Urinary bladder (tissue), 3 donors: ENCODE measurements at regions not wholly inside any gene's neighbourhood (a gene's known extent, or its start where the extent isn't known, plus 50 kb on each side); places are given as distances from the start of the nearest gene placed in this dataset.
"Not testable (repeated sequence)": the region's sequence is repeated elsewhere in the genome, so short reads cannot be mapped to it uniquely, and the experiment has no call there.

ENCODE experiments used
- DNase-seq: peaks from one replicate; pipeline ENCODE4 v3.0.0-alpha.2; 2015; ENCODE audit errors: extremely low spot score
- H3K27ac ChIP-seq: one replicate; pipeline ENCODE4 v1.5.1; 2013; ENCODE audit warnings: low read depth, mild to moderate bottlenecking, moderate library complexity
- H3K36me3 ChIP-seq: one replicate; pipeline ENCODE4 v1.6.1; 2013; ENCODE audit warnings: mild to moderate bottlenecking, moderate library complexity; ENCODE audit not compliant: insufficient read depth
- H3K4me1 ChIP-seq: one replicate; pipeline ENCODE4 v1.6.1; 2013; ENCODE audit warnings: mild to moderate bottlenecking, moderate library complexity; ENCODE audit not compliant: insufficient read depth
- H3K4me3 ChIP-seq: one replicate; pipeline ENCODE4 v1.5.1; 2013; ENCODE audit warnings: low read depth, low read length
- WGBS: extraction: QIAGEN DNeasy Blood & Tissue Kit; methylation state at CpG from one replicate; pipeline ENCODE4 v1.1.7; 2013; 5-methylcytosine and 5-hydroxymethylcytosine counted together
- donor health status: healthy with polysubstance abuse.
- donor health status: healthy.

GRCh38 chr6:3672339-3672738 is 79.2 kb downstream of the PXDC1 start:
- not testable (repeated sequence) for H3K36me3 ChIP-seq, DNase-seq, H3K27ac ChIP-seq, H3K4me1 ChIP-seq, H3K4me3 ChIP-seq
- 75% methylated on average over 4 of the region's 4 CpGs for WGBS

DNA sequence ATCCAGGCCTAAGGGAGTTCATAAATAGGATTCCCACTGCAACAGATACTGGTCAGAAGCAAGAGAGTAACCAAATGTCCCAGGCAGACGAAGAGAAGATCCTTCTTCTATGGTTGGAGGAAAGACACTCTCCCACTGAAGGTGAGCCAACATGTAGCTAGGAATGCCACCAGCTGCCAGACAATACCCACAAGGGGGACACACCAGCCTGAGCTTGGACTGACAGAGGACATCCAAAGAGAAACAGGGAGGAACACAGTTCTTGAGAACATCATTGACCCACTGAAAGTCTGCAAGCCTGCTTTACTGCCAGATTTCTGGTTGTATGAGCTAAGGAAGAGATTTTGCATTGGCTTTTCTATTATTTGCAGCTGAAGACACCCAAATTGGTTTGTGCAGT is 80.1 kb downstream of the PXDC1 start:
- 90% methylated on average over 1 of the region's 1 CpG for WGBS
- Histone ChIP-seq H3K4me3 (no peak overlapping the region), H3K27ac (no peak overlapping the region), H3K4me1 (no peaks in the 10 kb centered on the region), H3K36me3 (no peaks in the 10 kb centered on the region)
- DNase-seq, result no peak

DNA sequence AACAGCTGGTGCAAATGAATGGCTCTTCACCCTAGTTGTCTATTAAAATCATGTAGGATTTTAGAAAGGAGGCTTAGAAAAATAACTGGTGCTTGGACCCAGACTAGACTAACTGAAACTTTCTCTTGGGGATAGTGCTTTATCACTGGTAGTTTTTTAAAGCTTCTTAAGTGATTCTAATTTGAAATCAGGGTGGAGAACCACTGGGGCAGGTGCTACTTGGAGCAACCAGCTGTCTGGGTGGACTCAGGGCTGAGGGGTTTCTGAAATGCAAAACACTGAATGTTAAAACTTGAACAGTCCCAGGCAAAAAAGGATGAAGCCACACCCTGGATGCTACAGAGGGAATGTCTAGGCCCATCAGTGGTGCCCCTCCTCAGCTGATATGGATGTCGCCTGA is 81.2 kb downstream of the PXDC1 start:
- Histone ChIP-seq H3K36me3 (no peaks in the 10 kb centered on the region), H3K4me1 (no peaks in the 10 kb centered on the region), H3K4me3 (no peak overlapping the region), H3K27ac (no peak overlapping the region)
- 87% methylated on average over 1 of the region's 1 CpG for WGBS
- no peak for DNase-seq

DNA sequence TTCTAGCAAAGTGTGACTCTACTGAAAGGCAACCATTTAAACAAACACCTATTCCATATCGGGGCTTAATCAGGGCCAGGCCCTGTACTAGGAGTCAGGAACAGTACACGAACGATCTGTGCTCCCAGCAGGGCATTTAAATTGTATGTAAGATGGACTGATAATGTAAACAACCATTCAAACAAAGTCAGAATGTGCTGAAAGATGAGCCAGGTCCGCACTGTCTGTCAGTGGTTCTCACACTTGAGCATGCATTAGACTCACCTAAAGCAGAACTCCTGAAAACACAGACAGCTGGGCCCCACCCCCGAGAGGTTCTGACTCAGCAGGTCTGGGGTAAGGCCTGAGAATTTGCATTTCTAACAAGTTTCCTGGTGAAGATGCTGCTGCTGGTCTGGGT is 81.6 kb downstream of the PXDC1 start:
- no peaks in the 10 kb centered on the region for H3K4me1 ChIP-seq
- no peak for DNase-seq
- no peaks in the 10 kb centered on the region for H3K36me3 ChIP-seq
- H3K4me3 ChIP-seq, result no peak overlapping the region
- no peak overlapping the region for H3K27ac ChIP-seq
- 71% methylated on average over 5 of the region's 5 CpGs for WGBS

GRCh38 chr6:3665608-3666007 is 85.9 kb downstream of the PXDC1 start:
- 67% methylated on average over 1 of the region's 1 CpG for WGBS
- no peak overlapping the region for H3K4me3 ChIP-seq
- H3K4me1 ChIP-seq, result no peaks in the 10 kb centered on the region
- H3K27ac ChIP-seq, result no peak overlapping the region
- DNase-seq, result no peak
- H3K36me3 ChIP-seq, result no peaks in the 10 kb centered on the region

GRCh38 chr6:3664625-3665041 is 86.9 kb downstream of the PXDC1 start:
- Histone ChIP-seq H3K4me1 (no peaks in the 10 kb centered on the region), H3K36me3 (no peaks in the 10 kb centered on the region), H3K4me3 (no peak overlapping the region), H3K27ac (no peak overlapping the region)
- no peak for DNase-seq
- 35% methylated on average over 8 of the region's 8 CpGs for WGBS

- Histone ChIP-seq H3K27ac (no peak overlapping the region), H3K4me3 (no peak overlapping the region), H3K36me3 (no peaks in the 10 kb centered on the region), H3K4me1 (no peaks in the 10 kb centered on the region)
- WGBS, result 91% methylated on average over 6 of the region's 6 CpGs
- no peak for DNase-seq
Observed at GRCh38 chr6:3663811-3664210, 87.7 kb downstream of the PXDC1 start.

GRCh38 chr6:3663081-3663480 is 88.4 kb downstream of the PXDC1 start:
- DNase-seq, result no peak
- H3K27ac ChIP-seq, result no peak overlapping the region
- no peaks in the 10 kb centered on the region for H3K4me1 ChIP-seq

GRCh38 chr6:3661390-3661789 is 90.1 kb downstream of the PXDC1 start:
- no peaks in the 10 kb centered on the region for H3K4me1 ChIP-seq
- WGBS, result 91% methylated on average over 12 of the region's 12 CpGs
- no peak for DNase-seq
- no peak overlapping the region for H3K27ac ChIP-seq
- no peak overlapping the region for H3K4me3 ChIP-seq
- no peaks in the 10 kb centered on the region for H3K36me3 ChIP-seq

More at GRCh38 chr6:3663081-3663480, 88.4 kb downstream of the PXDC1 start:
- no peaks in the 10 kb centered on the region for H3K36me3 ChIP-seq
- 86% methylated on average over 8 of the region's 8 CpGs for WGBS
- H3K4me3 ChIP-seq, result no peak overlapping the region

DNA sequence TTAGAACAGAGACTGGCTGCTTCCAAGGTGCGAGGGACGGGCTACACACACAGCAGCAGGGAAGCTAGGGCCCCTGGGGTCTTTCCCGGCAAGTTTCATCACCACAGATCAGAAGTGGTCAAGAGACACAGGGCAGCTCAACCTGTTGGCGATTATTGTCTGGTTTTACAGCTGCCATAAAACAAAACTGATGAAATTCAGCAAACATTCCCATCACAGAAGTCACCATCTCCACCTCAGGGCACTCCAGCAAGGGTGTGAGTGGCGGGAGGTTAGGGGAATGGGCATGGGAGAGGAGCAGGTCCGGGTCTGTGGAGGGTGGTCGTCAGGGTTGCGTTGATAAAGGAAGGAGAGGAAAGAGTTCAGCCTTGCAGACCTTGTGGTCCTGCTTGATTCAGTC is 91.0 kb downstream of the PXDC1 start:
- no peak overlapping the region for H3K4me3 ChIP-seq
- WGBS, result 78% methylated on average over 8 of the region's 8 CpGs
- DNase-seq, result no peak
- H3K36me3 ChIP-seq, result no peaks in the 10 kb centered on the region
- H3K4me1 ChIP-seq, result no peaks in the 10 kb centered on the region
- H3K27ac ChIP-seq, result no peak overlapping the region

DNA sequence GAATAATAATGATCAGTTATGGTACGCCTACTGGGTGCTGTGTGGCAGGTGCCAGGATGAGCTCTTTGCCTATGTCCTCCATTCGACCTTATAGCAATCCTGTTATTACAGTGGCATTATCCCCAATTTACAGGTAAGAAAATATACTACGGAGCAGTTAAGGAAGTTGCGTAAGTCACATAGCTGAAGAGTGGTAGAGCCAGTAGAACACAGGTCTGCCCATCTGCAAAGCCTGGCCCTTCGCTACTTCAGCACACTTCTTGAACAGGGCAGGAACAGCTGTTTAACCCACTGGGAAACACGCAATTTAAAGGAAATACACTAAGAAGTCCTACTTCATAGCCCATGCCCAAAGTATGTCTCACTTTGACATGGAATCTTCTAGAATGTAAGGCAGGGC is 91.8 kb downstream of the PXDC1 start:
- Histone ChIP-seq H3K4me3 (no peak overlapping the region), H3K4me1 (no peaks in the 10 kb centered on the region), H3K36me3 (no peaks in the 10 kb centered on the region), H3K27ac (no peak overlapping the region)
- no peak for DNase-seq
- 93% methylated on average over 6 of the region's 6 CpGs for WGBS

DNA sequence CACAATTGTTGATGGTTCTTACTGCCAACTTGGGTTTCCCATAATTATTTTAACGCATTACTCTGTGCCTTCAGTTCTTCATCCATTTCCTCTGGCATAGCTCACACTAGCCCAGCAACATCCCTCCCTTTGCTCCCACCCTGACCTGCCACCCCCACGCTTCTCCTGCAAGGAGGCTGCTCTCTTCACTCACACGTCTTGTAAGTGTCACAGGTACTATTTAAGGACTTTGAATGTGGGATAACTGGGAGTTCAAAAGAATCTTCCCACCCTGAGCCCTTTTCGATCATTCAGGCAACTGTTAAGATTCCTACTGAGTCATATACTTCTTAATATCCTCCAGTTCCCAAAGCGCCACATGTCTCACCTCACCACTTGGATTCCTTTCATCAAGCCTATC is 95.4 kb downstream of the PXDC1 start:
- no peaks in the 10 kb centered on the region for H3K36me3 ChIP-seq
- no peak for DNase-seq
- H3K4me1 ChIP-seq, result no peaks in the 10 kb centered on the region
- WGBS, result 91% methylated on average over 5 of the region's 5 CpGs
- H3K4me3 ChIP-seq, result no peak overlapping the region
- no peak overlapping the region for H3K27ac ChIP-seq

- Histone ChIP-seq H3K36me3 (no peaks in the 10 kb centered on the region), H3K27ac (no peak overlapping the region), H3K4me1 (no peaks in the 10 kb centered on the region), H3K4me3 (no peak overlapping the region)
- no peak for DNase-seq
- WGBS, result 51% methylated on average over 4 of the region's 4 CpGs
Observed at GRCh38 chr6:3654898-3655297, 96.6 kb downstream of the PXDC1 start.

- Histone ChIP-seq H3K27ac (no peak overlapping the region), H3K4me1 (no peaks in the 10 kb centered on the region), H3K4me3 (no peak overlapping the region), H3K36me3 (no peaks in the 10 kb centered on the region)
- WGBS, result 87% methylated on average over 12 of the region's 12 CpGs
- DNase-seq, result no peak
Observed at GRCh38 chr6:3654436-3654835, 97.1 kb downstream of the PXDC1 start.

GRCh38 chr6:3653528-3654070 is 97.9 kb downstream of the PXDC1 start:
- 85% methylated on average over 6 of the region's 6 CpGs for WGBS
- no peak for DNase-seq
- no peak overlapping the region for H3K4me3 ChIP-seq
- H3K27ac ChIP-seq, result no peak overlapping the region
- no peaks in the 10 kb centered on the region for H3K36me3 ChIP-seq
- H3K4me1 ChIP-seq, result no peaks in the 10 kb centered on the region
